ENCODE measurements at regions not wholly inside any gene's neighbourhood (a gene's known extent, or its start where the extent isn't known, plus 50 kb on each side); places are given as distances from the start of the nearest gene placed in this dataset.

DNA sequence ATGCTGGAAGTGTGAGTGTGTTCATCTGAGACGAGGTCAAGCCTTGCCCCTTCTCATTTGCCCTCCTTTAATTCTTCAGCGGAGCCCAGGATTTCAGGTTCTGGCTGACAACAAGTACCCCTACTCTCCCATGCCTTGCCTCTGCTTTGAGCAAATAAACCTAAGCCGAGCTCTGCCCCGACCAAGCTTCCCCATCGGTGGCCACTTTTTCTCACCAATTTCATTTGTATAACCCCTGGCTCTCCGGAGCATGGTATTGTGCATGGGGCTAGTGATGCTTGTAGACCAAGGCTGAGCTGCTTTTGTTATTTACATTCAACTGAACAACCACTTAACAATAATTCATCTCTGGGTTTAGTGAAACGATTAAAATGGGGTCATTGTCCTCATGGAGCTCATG is 100.2 kb upstream of the RAB3GAP2 start:
- Histone ChIP-seq H3K9me3 (ENCODE audit: control insufficient read depth, insufficient read depth, low read depth, low read length) (no peaks in the 10 kb centered on the region), H3K27ac (ENCODE audit: low read length) (no peak overlapping the region), H3K27me3 (ENCODE audit: control insufficient read depth, insufficient read depth, low read length) (no peaks in the 10 kb centered on the region), H3K4me1 (ENCODE audit: control insufficient read depth, insufficient read depth, low read length) (no peaks in the 10 kb centered on the region), H3K36me3 (ENCODE audit: control insufficient read depth, insufficient read depth, low read length) (no peaks in the 10 kb centered on the region), H3K4me3 (ENCODE audit: low read depth in 2 of 2, low read length in 2 of 2) (no peak overlapping the region)
- no peak for DNase-seq (ENCODE audit: low read depth, low spot score)
- ChIA-PET CTCF (no interaction called here), POLR2A (no interaction called here)
- intact Hi-C loops (cut with micrococcal nuclease; ENCODE audit: unreplicated experiment) (no loop called here), in situ Hi-C loops (cut with HindIII; ENCODE audit: low pct_unique_long_range_greater_than_20kb, low sequenced_read_pairs) (no loop called here)
- ATAC-seq: no peak
- no peak for TF ChIP-seq SIN3A (IDR thresholded peaks at IDR 0.05; ENCODE audit: borderline replicate concordance, insufficient read depth, low read depth, low read length)
- TF ChIP-seq, protein P1, sequence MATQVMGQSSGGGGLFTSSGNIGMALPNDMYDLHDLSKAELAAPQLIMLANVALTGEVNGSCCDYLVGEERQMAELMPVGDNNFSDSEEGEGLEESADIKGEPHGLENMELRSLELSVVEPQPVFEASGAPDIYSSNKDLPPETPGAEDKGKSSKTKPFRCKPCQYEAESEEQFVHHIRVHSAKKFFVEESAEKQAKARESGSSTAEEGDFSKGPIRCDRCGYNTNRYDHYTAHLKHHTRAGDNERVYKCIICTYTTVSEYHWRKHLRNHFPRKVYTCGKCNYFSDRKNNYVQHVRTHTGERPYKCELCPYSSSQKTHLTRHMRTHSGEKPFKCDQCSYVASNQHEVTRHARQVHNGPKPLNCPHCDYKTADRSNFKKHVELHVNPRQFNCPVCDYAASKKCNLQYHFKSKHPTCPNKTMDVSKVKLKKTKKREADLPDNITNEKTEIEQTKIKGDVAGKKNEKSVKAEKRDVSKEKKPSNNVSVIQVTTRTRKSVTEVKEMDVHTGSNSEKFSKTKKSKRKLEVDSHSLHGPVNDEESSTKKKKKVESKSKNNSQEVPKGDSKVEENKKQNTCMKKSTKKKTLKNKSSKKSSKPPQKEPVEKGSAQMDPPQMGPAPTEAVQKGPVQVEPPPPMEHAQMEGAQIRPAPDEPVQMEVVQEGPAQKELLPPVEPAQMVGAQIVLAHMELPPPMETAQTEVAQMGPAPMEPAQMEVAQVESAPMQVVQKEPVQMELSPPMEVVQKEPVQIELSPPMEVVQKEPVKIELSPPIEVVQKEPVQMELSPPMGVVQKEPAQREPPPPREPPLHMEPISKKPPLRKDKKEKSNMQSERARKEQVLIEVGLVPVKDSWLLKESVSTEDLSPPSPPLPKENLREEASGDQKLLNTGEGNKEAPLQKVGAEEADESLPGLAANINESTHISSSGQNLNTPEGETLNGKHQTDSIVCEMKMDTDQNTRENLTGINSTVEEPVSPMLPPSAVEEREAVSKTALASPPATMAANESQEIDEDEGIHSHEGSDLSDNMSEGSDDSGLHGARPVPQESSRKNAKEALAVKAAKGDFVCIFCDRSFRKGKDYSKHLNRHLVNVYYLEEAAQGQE (IDR thresholded peaks at IDR 0.05; ENCODE audit: insufficient read depth in 1 of 2, low read depth in 2 of 2, low read length in 1 of 2): no peak
- no peak for TF ChIP-seq POLR2AphosphoS5 (IDR thresholded peaks at IDR 0.05; ENCODE audit: low read depth, low read length)
- TF ChIP-seq, protein P2, sequence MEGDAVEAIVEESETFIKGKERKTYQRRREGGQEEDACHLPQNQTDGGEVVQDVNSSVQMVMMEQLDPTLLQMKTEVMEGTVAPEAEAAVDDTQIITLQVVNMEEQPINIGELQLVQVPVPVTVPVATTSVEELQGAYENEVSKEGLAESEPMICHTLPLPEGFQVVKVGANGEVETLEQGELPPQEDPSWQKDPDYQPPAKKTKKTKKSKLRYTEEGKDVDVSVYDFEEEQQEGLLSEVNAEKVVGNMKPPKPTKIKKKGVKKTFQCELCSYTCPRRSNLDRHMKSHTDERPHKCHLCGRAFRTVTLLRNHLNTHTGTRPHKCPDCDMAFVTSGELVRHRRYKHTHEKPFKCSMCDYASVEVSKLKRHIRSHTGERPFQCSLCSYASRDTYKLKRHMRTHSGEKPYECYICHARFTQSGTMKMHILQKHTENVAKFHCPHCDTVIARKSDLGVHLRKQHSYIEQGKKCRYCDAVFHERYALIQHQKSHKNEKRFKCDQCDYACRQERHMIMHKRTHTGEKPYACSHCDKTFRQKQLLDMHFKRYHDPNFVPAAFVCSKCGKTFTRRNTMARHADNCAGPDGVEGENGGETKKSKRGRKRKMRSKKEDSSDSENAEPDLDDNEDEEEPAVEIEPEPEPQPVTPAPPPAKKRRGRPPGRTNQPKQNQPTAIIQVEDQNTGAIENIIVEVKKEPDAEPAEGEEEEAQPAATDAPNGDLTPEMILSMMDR (IDR thresholded peaks at IDR 0.05): no peak
- no peak for TF ChIP-seq TCF7L2 (IDR thresholded peaks at IDR 0.05; ENCODE audit: low read depth, low read length)
- no TSS peak for BruUV-seq (replicated peaks)

DNA sequence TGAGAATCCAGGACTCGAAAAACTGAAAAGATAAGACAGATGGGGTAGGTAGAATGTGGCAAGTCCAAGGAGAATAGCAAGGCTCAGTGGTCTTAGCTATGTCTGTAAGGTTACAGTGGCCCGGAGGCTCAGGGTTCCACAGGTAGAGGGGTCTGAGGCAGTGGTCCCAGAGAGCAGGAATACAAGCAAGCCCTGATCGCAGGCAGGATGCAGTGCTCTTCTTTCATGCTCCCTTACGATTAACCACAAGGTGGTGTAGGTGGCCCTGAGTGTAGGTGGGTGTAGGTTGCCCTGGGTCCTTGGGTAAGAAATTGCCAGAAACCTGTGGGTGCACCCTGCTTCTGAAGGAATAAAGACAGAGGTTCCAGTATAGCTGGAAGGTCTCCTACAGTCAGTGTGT is 99.1 kb upstream of the RAB3GAP2 start:
- no TSS peak for BruUV-seq (replicated peaks)
- no peak overlapping the region for H3K27ac ChIP-seq (ENCODE audit: low read length)

More for the DNA sequence above, 99.1 kb upstream of the RAB3GAP2 start:
- in situ Hi-C loops (cut with HindIII; ENCODE audit: low pct_unique_long_range_greater_than_20kb, low sequenced_read_pairs) (no loop called here), intact Hi-C loops (cut with micrococcal nuclease; ENCODE audit: unreplicated experiment) (no loop called here)
- Histone ChIP-seq H3K4me3 (ENCODE audit: low read depth in 2 of 2, low read length in 2 of 2) (no peak overlapping the region), H3K4me1 (ENCODE audit: control insufficient read depth, insufficient read depth, low read length) (no peaks in the 10 kb centered on the region), H3K36me3 (ENCODE audit: control insufficient read depth, insufficient read depth, low read length) (no peaks in the 10 kb centered on the region), H3K9me3 (ENCODE audit: control insufficient read depth, insufficient read depth, low read depth, low read length) (no peaks in the 10 kb centered on the region), H3K27me3 (ENCODE audit: control insufficient read depth, insufficient read depth, low read length) (no peaks in the 10 kb centered on the region)
- TF ChIP-seq, protein P2 (IDR thresholded peaks at IDR 0.05): no peak
- TF ChIP-seq TCF7L2 (IDR thresholded peaks at IDR 0.05; ENCODE audit: low read depth, low read length) (no peak), POLR2AphosphoS5 (IDR thresholded peaks at IDR 0.05; ENCODE audit: low read depth, low read length) (no peak), SIN3A (IDR thresholded peaks at IDR 0.05; ENCODE audit: borderline replicate concordance, insufficient read depth, low read depth, low read length) (no peak)
- TF ChIP-seq, protein P1 (IDR thresholded peaks at IDR 0.05; ENCODE audit: insufficient read depth in 1 of 2, low read depth in 2 of 2, low read length in 1 of 2): no peak
- ChIA-PET CTCF (no interaction called here), POLR2A (no interaction called here)
- DNase-seq (ENCODE audit: low read depth, low spot score) (no peak), ATAC-seq (no peak)
